Ishikawa (cell line): ENCODE measurements at regions not wholly inside any gene's neighbourhood (a gene's known extent, or its start where the extent isn't known, plus 50 kb on each side); places are given as distances from the start of the nearest gene placed in this dataset.

Source experiments
- CEBPB ChIP-seq: IDR thresholded peaks from 2 replicates; pipeline ENCODE4 v1.6.1; 2012
- CREB1 ChIP-seq: IDR thresholded peaks from 2 replicates; pipeline ENCODE4 v1.6.1; 2012; ENCODE audit warnings: low read depth
- EGR1 ChIP-seq: IDR thresholded peaks from 2 replicates; pipeline ENCODE4 v1.6.1; 2012
- EP300 ChIP-seq: IDR thresholded peaks from 2 replicates; pipeline ENCODE4 v1.6.1; 2012; ENCODE audit warnings: borderline replicate concordance
- FOXM1 ChIP-seq: IDR thresholded peaks from 2 replicates; pipeline ENCODE4 v1.6.1; 2012; ENCODE audit warnings: low read depth, borderline replicate concordance
- MAX ChIP-seq: IDR thresholded peaks from 2 replicates; pipeline ENCODE4 v1.6.1; 2012
- NFIC ChIP-seq: IDR thresholded peaks from 2 replicates; pipeline ENCODE4 v1.6.1; 2012
- RAD21 ChIP-seq: IDR thresholded peaks from 2 replicates; pipeline ENCODE4 v1.6.1; 2012; ENCODE audit warnings: low read depth
- REST ChIP-seq: IDR thresholded peaks from 2 replicates; pipeline ENCODE4 v1.6.1; 2012; ENCODE audit warnings: low read depth, mild to moderate bottlenecking
- TAF1 ChIP-seq: IDR thresholded peaks from 2 replicates; pipeline ENCODE4 v1.6.1; 2012; ENCODE audit warnings: low read depth, mild to moderate bottlenecking
- TCF12 ChIP-seq: IDR thresholded peaks from 2 replicates; pipeline ENCODE4 v1.6.1; 2012; ENCODE audit warnings: low read depth
- TEAD4 ChIP-seq: IDR thresholded peaks from 2 replicates; pipeline ENCODE4 v1.6.1; 2012
- USF1 ChIP-seq: IDR thresholded peaks from 2 replicates; pipeline ENCODE4 v1.6.1; 2012
- YY1 ChIP-seq: IDR thresholded peaks from 2 replicates; pipeline ENCODE4 v1.6.1; 2012; ENCODE audit warnings: low read depth
- ZBTB7A ChIP-seq: IDR thresholded peaks from 2 replicates; pipeline ENCODE4 v1.6.1; 2012; ENCODE audit warnings: low read depth

GRCh38 chr22:22787786-22788459, 99.7 kb upstream of the IGLL5 start:
- TF ChIP-seq REST, result no peak
- peak; percentile 51 for TF ChIP-seq RAD21

- TF ChIP-seq ZBTB7A, result no peak
- no peak for TF ChIP-seq YY1
- TF ChIP-seq REST, result no peak
- no peak for TF ChIP-seq MAX
- TF ChIP-seq TCF12, result no peak
- no peak for TF ChIP-seq FOXM1
- no peak for TF ChIP-seq EP300
- TF ChIP-seq EGR1, result no peak
- TF ChIP-seq CREB1, result no peak
- TF ChIP-seq CEBPB, result no peak
- no peak for TF ChIP-seq TEAD4
- TF ChIP-seq USF1, result no peak
- no peak for TF ChIP-seq NFIC
- TF ChIP-seq RAD21, result no peak
- TF ChIP-seq TAF1, result no peak
Observed at GRCh38 chr22:22788460-22789037, 99.1 kb upstream of the IGLL5 start.

- no peak for TF ChIP-seq EP300
- no peak for TF ChIP-seq YY1
- TF ChIP-seq TCF12, result no peak
- TF ChIP-seq NFIC, result no peak
Observed at GRCh38 chr22:22789233-22789921, 98.2 kb upstream of the IGLL5 start.

GRCh38 chr22:22789922-22790845, 97.4 kb upstream of the IGLL5 start:
- TF ChIP-seq TEAD4 (no peak), USF1 (no peak), MAX (no peak), YY1 (no peak), CREB1 (no peak), CEBPB (no peak), EGR1 (no peak), TAF1 (no peak), FOXM1 (no peak), TCF12 (no peak), REST (no peak), ZBTB7A (no peak), RAD21 (no peak), NFIC (no peak), EP300 (no peak)
